GM12874 (cell line): ENCODE measurements at regions not wholly inside any gene's neighbourhood (a gene's known extent, or its start where the extent isn't known, plus 50 kb on each side); places are given as distances from the start of the nearest gene placed in this dataset.

Experiments used
- TF ChIP-seq, protein P1 (sequence below): IDR thresholded peaks from 2 replicates; pipeline ENCODE4 v1.5.1; 2011; ENCODE audit warnings: low read depth, mild to moderate bottlenecking, control low read depth, low read length, moderate library complexity; ENCODE audit not compliant: insufficient read depth

GRCh38 chr1:22383526-22384294, 67.9 kb upstream of the ZBTB40 start:
- TF ChIP-seq, protein P1, sequence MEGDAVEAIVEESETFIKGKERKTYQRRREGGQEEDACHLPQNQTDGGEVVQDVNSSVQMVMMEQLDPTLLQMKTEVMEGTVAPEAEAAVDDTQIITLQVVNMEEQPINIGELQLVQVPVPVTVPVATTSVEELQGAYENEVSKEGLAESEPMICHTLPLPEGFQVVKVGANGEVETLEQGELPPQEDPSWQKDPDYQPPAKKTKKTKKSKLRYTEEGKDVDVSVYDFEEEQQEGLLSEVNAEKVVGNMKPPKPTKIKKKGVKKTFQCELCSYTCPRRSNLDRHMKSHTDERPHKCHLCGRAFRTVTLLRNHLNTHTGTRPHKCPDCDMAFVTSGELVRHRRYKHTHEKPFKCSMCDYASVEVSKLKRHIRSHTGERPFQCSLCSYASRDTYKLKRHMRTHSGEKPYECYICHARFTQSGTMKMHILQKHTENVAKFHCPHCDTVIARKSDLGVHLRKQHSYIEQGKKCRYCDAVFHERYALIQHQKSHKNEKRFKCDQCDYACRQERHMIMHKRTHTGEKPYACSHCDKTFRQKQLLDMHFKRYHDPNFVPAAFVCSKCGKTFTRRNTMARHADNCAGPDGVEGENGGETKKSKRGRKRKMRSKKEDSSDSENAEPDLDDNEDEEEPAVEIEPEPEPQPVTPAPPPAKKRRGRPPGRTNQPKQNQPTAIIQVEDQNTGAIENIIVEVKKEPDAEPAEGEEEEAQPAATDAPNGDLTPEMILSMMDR = no peak

DNA sequence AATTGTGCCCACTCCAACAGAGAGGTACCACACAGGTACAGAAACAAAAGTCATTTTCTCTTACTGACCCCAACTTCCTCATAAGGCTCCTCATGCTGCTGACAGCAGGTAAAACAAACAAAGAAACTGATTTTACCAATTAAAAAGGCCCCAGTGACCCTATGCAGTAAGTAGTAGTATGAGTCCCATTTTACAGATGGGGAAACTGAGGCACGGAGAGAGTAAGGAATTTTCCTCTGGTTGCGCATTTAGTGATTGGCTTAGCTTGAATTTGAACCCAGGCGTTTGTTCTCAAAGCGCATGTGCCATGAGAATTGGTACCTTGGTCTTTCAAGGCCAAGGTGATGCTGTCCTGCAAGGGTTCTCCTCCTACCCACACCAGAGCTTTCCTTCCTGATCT, 66.1 kb upstream of the ZBTB40 start:
- TF ChIP-seq, protein P1 = no peak

- TF ChIP-seq, protein P1 = no peak
These were observed 64.9 kb upstream of the ZBTB40 start for GRCh38 chr1:22386774-22387173.

DNA sequence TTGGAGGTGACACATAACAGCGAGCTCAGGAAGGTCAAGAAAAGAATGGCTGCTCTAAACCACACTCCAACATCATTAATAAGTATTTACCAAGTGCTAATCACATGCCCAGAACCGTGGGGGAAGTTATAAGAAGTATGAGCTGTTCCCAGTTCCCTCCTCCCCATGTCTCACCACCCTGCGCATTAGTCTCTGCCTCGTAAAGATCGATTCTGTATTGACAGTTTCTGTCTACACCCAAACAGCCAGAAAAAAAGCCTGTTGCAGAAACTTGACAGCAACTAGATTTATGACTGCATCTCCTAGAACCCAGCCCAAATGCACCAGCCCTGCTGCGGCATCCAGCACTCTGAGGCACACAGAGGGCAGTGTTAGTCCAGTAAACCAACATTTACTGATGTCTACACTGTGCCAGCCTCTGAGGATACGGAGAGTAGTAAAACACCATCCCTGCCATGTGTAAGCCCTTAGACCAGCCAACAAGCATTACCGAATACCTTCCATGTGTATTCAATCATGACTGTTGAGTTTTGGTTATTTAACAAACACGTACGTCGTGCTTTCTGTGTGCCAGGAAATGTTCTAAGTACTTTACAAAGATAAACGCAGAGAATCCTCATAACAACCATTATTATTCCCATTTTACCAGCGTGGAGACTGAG, 63.6 kb upstream of the ZBTB40 start:
- TF ChIP-seq, protein P1 = no peak

- TF ChIP-seq, protein P1 = no peak
These were observed 62.8 kb upstream of the ZBTB40 start for GRCh38 chr1:22388671-22389450.

- TF ChIP-seq, protein P1 = no peak
These were observed 58.1 kb upstream of the ZBTB40 start for GRCh38 chr1:22393587-22393986.
